ENCODE measurements at regions not wholly inside any gene's neighbourhood (a gene's known extent, or its start where the extent isn't known, plus 50 kb on each side); places are given as distances from the start of the nearest gene placed in this dataset.

DNA sequence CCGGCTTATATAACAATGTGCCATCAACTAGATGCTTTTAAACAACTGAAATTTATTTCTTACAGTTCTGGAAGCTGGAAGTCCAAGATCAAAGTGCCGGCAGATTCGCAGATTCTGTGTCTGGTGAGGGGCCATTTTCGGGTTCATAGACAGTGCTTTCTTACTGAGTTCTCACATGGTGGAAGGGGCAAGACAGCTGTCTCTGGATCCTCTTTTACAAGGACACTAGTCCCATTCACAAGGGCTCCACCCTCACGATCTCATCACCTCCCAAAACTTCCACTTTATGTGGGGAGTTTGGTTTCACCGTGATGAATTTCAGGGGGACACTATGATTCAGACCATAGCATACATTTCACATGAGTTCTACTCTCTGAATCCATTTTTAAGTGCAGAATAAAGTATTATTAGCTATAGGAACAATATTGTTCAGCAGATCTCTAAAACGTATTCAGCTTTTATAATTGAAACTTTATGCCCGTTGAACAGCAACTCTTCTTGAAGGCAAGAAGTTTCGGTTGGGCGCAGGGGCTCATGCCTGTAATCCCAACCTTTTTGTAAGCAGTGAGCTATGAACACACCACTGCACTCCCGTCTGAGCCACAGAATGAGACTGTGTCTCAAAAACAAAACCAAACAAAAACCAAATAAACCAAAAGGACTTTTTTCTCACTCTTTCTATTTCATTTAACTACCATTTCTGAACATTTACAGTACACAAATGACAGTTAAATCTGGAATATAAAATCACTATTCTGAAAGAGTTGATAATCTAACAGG, 502.8 kb downstream of the CMPK2 start:
- TF ChIP-seq, protein P1, sequence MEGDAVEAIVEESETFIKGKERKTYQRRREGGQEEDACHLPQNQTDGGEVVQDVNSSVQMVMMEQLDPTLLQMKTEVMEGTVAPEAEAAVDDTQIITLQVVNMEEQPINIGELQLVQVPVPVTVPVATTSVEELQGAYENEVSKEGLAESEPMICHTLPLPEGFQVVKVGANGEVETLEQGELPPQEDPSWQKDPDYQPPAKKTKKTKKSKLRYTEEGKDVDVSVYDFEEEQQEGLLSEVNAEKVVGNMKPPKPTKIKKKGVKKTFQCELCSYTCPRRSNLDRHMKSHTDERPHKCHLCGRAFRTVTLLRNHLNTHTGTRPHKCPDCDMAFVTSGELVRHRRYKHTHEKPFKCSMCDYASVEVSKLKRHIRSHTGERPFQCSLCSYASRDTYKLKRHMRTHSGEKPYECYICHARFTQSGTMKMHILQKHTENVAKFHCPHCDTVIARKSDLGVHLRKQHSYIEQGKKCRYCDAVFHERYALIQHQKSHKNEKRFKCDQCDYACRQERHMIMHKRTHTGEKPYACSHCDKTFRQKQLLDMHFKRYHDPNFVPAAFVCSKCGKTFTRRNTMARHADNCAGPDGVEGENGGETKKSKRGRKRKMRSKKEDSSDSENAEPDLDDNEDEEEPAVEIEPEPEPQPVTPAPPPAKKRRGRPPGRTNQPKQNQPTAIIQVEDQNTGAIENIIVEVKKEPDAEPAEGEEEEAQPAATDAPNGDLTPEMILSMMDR (IDR thresholded peaks at IDR 0.05) = no peak
- no peak for TF ChIP-seq ZFX (IDR thresholded peaks at IDR 0.05; ENCODE audit: borderline replicate concordance)

Data from 22Rv1 (cell line).